ENCODE measurements at regions not wholly inside any gene's neighbourhood (a gene's known extent, or its start where the extent isn't known, plus 50 kb on each side); places are given as distances from the start of the nearest gene placed in this dataset.

GRCh38 chr5:36526537-36526936, 79.9 kb upstream of the SLC1A3 start (continued):
- no peak for TF ChIP-seq ZNF425 (CRISPR knock-in tag; conservative IDR thresholded peaks at IDR 0.05)
- no peak for TF ChIP-seq USF2 (CRISPR knock-in tag; IDR thresholded peaks at IDR 0.05)
- no peak for TF ChIP-seq ZNF232 (CRISPR knock-in tag; IDR thresholded peaks at IDR 0.05)
- TF ChIP-seq ATF6 (CRISPR knock-in tag; IDR thresholded peaks at IDR 0.05): no peak

- ATAC-seq (no peak), DNase-seq (ENCODE audit: low spot score) (no peak)
- Mint-ChIP-seq H3K4me1 (peaks cover 3% of the 10 kb centered on the region; the same call in 1 of the 2 replicates), H3K36me3 (no peaks in the 10 kb centered on the region), H3K27me3 (ENCODE audit: low read depth) (no peaks in the 10 kb centered on the region; the same call in 1 of the 2 replicates), H3K27ac (no peak overlapping the region), H3K9me3 (peaks cover 14% of the 10 kb centered on the region), H3K4me3 (no peak overlapping the region)
- CTCF ChIA-PET: no interaction called here
- POLR2A ChIA-PET: no interaction called here
- TF ChIP-seq ZNF219 (CRISPR knock-in tag; IDR thresholded peaks at IDR 0.05; ENCODE audit: borderline replicate concordance) (no peak), ZBTB21 (CRISPR knock-in tag; IDR thresholded peaks at IDR 0.05; ENCODE audit: borderline replicate concordance) (no peak), ZMAT4 (CRISPR knock-in tag; IDR thresholded peaks at IDR 0.05) (no peak), GTF2I (CRISPR knock-in tag; conservative IDR thresholded peaks at IDR 0.05) (no peak), ZNF396 (CRISPR knock-in tag; IDR thresholded peaks at IDR 0.05; ENCODE audit: borderline replicate concordance) (no peak), ZNF512 (CRISPR knock-in tag; IDR thresholded peaks at IDR 0.05; ENCODE audit: borderline replicate concordance) (no peak), ATF6 (CRISPR knock-in tag; IDR thresholded peaks at IDR 0.05) (no peak), MYBL2 (CRISPR knock-in tag; IDR thresholded peaks at IDR 0.05) (no peak), AFF4 (CRISPR knock-in tag; IDR thresholded peaks at IDR 0.05; ENCODE audit: borderline replicate concordance) (no peak), NFE2L1 (CRISPR knock-in tag; IDR thresholded peaks at IDR 0.05) (no peak)
Measured at GRCh38 chr5:36528588-36528987, 77.8 kb upstream of the SLC1A3 start.
